NCI-H748 (cell line): ENCODE measurements at regions not wholly inside any gene's neighbourhood (a gene's known extent, or its start where the extent isn't known, plus 50 kb on each side); places are given as distances from the start of the nearest gene placed in this dataset.

Experiments
- DNase-seq: peaks from one replicate; lab custom pipeline; 2025; ENCODE audit not compliant: unreplicated experiment; lab: John Stamatoyannopoulos, UW

- peak; percentile 60 for DNase-seq
These were observed 323.9 kb upstream of the SOX11 start for GRCh38 chr2:5368263-5368662.

- DNase-seq = no peak
These were observed 322.7 kb upstream of the SOX11 start for GRCh38 chr2:5369510-5369909.

- no peak for DNase-seq
These were observed 322.0 kb upstream of the SOX11 start for GRCh38 chr2:5370158-5370557.

- DNase-seq = no peak
These were observed 320.0 kb upstream of the SOX11 start for GRCh38 chr2:5372141-5372540.

- DNase-seq = no peak
These were observed 319.0 kb upstream of the SOX11 start for GRCh38 chr2:5373200-5373599.

GRCh38 chr2:5374762-5375161 lies 317.4 kb upstream of the SOX11 start:
- no peak for DNase-seq

- DNase-seq = no peak
These were observed 314.9 kb upstream of the SOX11 start for GRCh38 chr2:5377323-5377722.

- DNase-seq = no peak
These were observed 312.4 kb upstream of the SOX11 start for GRCh38 chr2:5379811-5380210.

- no peak for DNase-seq
These were observed 306.6 kb upstream of the SOX11 start for GRCh38 chr2:5385596-5385995.

- peak; percentile 17 for DNase-seq
These were observed 304.8 kb upstream of the SOX11 start for GRCh38 chr2:5387406-5387805.

GRCh38 chr2:5389740-5390139 lies 302.4 kb upstream of the SOX11 start:
- DNase-seq = no peak

- DNase-seq = peak; percentile 22
These were observed 300.8 kb upstream of the SOX11 start for GRCh38 chr2:5391362-5391761.

GRCh38 chr2:5392658-5393057 lies 299.5 kb upstream of the SOX11 start:
- DNase-seq = no peak

- no peak for DNase-seq
These were observed 298.7 kb upstream of the SOX11 start for GRCh38 chr2:5393474-5393873.

GRCh38 chr2:5394223-5394622 lies 298.0 kb upstream of the SOX11 start:
- no peak for DNase-seq

- no peak for DNase-seq
These were observed 291.0 kb upstream of the SOX11 start for GRCh38 chr2:5401115-5401657.

GRCh38 chr2:5403392-5403791 lies 288.8 kb upstream of the SOX11 start:
- DNase-seq = no peak

GRCh38 chr2:5409898-5410381 lies 282.2 kb upstream of the SOX11 start:
- DNase-seq = peak; percentile 99

- DNase-seq = peak; percentile 31
These were observed 281.0 kb upstream of the SOX11 start for GRCh38 chr2:5410991-5411700.

GRCh38 chr2:5412001-5412400 lies 280.2 kb upstream of the SOX11 start:
- DNase-seq = peak; percentile 35

- peak; percentile 92 for DNase-seq
These were observed 258.3 kb upstream of the SOX11 start for GRCh38 chr2:5433855-5434254.

- DNase-seq = no peak
These were observed 254.8 kb upstream of the SOX11 start for GRCh38 chr2:5437375-5437774.

- DNase-seq = no peak
These were observed 252.0 kb upstream of the SOX11 start for GRCh38 chr2:5440174-5440573.
